ENCODE measurements at regions not wholly inside any gene's neighbourhood (a gene's known extent, or its start where the extent isn't known, plus 50 kb on each side); places are given as distances from the start of the nearest gene placed in this dataset.

- no peaks in the 10 kb centered on the region for H3K9me3 ChIP-seq
- no peaks in the 10 kb centered on the region for H3K4me1 ChIP-seq
- intact Hi-C loops (cut with DNase I): no loop called here
- DNase-seq (no peak), ATAC-seq (no peak)
- H3K27me3 ChIP-seq: peaks cover 16% of the 10 kb centered on the region
- no peaks in the 10 kb centered on the region for H3K36me3 ChIP-seq
- H3K4me3 ChIP-seq: no peak overlapping the region
- TF ChIP-seq CTCF (IDR thresholded peaks at IDR 0.05): no peak
- no peak overlapping the region for H3K27ac ChIP-seq
Observed at GRCh38 chr5:3194684-3195083, 400.9 kb upstream of the IRX1 start.

- no peak overlapping the region for H3K4me3 ChIP-seq
- no peak for DNase-seq
Observed at GRCh38 chr5:3194271-3194670, 401.4 kb upstream of the IRX1 start.

GRCh38 chr5:3191585-3191984 lies 404.0 kb upstream of the IRX1 start:
- no peak overlapping the region for H3K4me3 ChIP-seq
- DNase-seq: no peak
- ATAC-seq: no peak

More at GRCh38 chr5:3194271-3194670, 401.4 kb upstream of the IRX1 start:
- no peak for TF ChIP-seq CTCF (IDR thresholded peaks at IDR 0.05)
- H3K27me3 ChIP-seq: peaks cover 16% of the 10 kb centered on the region
- intact Hi-C loops (cut with DNase I): no loop called here
- H3K27ac ChIP-seq: no peak overlapping the region
- no peaks in the 10 kb centered on the region for H3K36me3 ChIP-seq
- no peaks in the 10 kb centered on the region for H3K9me3 ChIP-seq
- no peak for ATAC-seq
- H3K4me1 ChIP-seq: no peaks in the 10 kb centered on the region

GRCh38 chr5:3190930-3191329 lies 404.7 kb upstream of the IRX1 start:
- ATAC-seq: no peak
- Histone ChIP-seq H3K36me3 (no peaks in the 10 kb centered on the region), H3K4me1 (no peaks in the 10 kb centered on the region), H3K4me3 (no peak overlapping the region), H3K27me3 (peaks cover 10% of the 10 kb centered on the region), H3K9me3 (no peaks in the 10 kb centered on the region), H3K27ac (no peak overlapping the region)
- TF ChIP-seq CTCF (IDR thresholded peaks at IDR 0.05): no peak
- no peak for DNase-seq
- intact Hi-C loops (cut with DNase I): no loop called here

More at GRCh38 chr5:3191585-3191984, 404.0 kb upstream of the IRX1 start:
- intact Hi-C loops (cut with DNase I): no loop called here
- H3K27me3 ChIP-seq: peaks cover 10% of the 10 kb centered on the region
- H3K9me3 ChIP-seq: no peaks in the 10 kb centered on the region
- no peak overlapping the region for H3K27ac ChIP-seq
- no peak for TF ChIP-seq CTCF (IDR thresholded peaks at IDR 0.05)
- no peaks in the 10 kb centered on the region for H3K36me3 ChIP-seq
- H3K4me1 ChIP-seq: no peaks in the 10 kb centered on the region

DNA sequence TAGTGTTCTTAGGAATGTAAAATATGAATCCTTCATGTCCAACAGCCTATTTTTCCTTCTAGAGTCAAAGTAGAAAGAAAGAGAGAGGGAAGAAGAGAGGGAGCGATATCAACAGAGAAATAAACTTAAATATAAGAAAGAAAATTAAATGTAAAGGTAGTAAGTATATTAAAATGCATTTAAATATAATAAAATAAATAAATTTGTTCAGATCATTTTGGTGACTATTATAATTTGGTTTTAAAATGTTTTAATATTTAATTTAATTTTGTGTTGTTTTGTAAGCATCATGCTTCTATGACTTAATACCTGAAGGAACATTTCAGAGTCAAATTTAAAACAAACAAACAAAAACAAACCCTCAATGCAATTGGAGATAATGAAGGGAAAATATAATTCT lies 405.2 kb upstream of the IRX1 start:
- no peak overlapping the region for H3K27ac ChIP-seq
- H3K4me3 ChIP-seq: no peak overlapping the region
- DNase-seq: no peak
- H3K27me3 ChIP-seq: peaks cover 10% of the 10 kb centered on the region
- no peaks in the 10 kb centered on the region for H3K9me3 ChIP-seq
- H3K36me3 ChIP-seq: no peaks in the 10 kb centered on the region
- ATAC-seq: no peak
- intact Hi-C loops (cut with DNase I): no loop called here
- no peak for TF ChIP-seq CTCF (IDR thresholded peaks at IDR 0.05)
- no peaks in the 10 kb centered on the region for H3K4me1 ChIP-seq

GRCh38 chr5:3187771-3188425 lies 407.7 kb upstream of the IRX1 start:
- TF ChIP-seq CTCF (IDR thresholded peaks at IDR 0.05): no peak
- Histone ChIP-seq H3K27ac (no peak overlapping the region), H3K9me3 (no peaks in the 10 kb centered on the region), H3K4me3 (no peak overlapping the region), H3K27me3 (peaks cover 5% of the 10 kb centered on the region), H3K36me3 (no peaks in the 10 kb centered on the region), H3K4me1 (no peaks in the 10 kb centered on the region)
- DNase-seq: no peak
- intact Hi-C loops (cut with DNase I): no loop called here
- no peak for ATAC-seq

Measured in upper lobe of right lung (tissue), 1 donor.